Esophagus mucosa (tissue), 1 donor: ENCODE measurements at regions not wholly inside any gene's neighbourhood (a gene's known extent, or its start where the extent isn't known, plus 50 kb on each side); places are given as distances from the start of the nearest gene placed in this dataset.

ENCODE experiments used
- ATAC-seq: fragments of 200-7000 bp; cut with Tn5 transposase; one replicate; pipeline ENCODE4 v1.9.1; 2020
- donor health status: DM: yes; HTN: yes; CAD: no.

GRCh38 chr2:41924709-41925408, 123.0 kb upstream of the PKDCC start:
- ATAC-seq, result peak; percentile 30

- ATAC-seq, result no peak
Observed at GRCh38 chr2:41925712-41926111, 122.1 kb upstream of the PKDCC start.

GRCh38 chr2:41926614-41927580, 120.9 kb upstream of the PKDCC start:
- ATAC-seq, result no peak

- no peak for ATAC-seq
Observed at GRCh38 chr2:41927581-41928264, 120.1 kb upstream of the PKDCC start.

GRCh38 chr2:41928526-41928925, 119.3 kb upstream of the PKDCC start:
- peak; percentile 87 for ATAC-seq

- no peak for ATAC-seq
Observed at GRCh38 chr2:41930807-41931566, 116.8 kb upstream of the PKDCC start.

- no peak for ATAC-seq
Observed at GRCh38 chr2:41932241-41933045, 115.4 kb upstream of the PKDCC start.

- ATAC-seq, result peak; percentile 39
Observed at GRCh38 chr2:41933046-41933420, 114.8 kb upstream of the PKDCC start.

GRCh38 chr2:41933585-41934320, 114.1 kb upstream of the PKDCC start:
- peak; percentile 50 for ATAC-seq

- ATAC-seq, result no peak
Observed at GRCh38 chr2:41934329-41934958, 113.4 kb upstream of the PKDCC start.

- no peak for ATAC-seq
Observed at GRCh38 chr2:41935002-41935401, 112.8 kb upstream of the PKDCC start.

- ATAC-seq, result no peak
Observed at GRCh38 chr2:41935825-41936224, 112.0 kb upstream of the PKDCC start.

GRCh38 chr2:41936771-41937463, 110.9 kb upstream of the PKDCC start:
- ATAC-seq, result no peak

GRCh38 chr2:41937464-41937906, 110.3 kb upstream of the PKDCC start:
- no peak for ATAC-seq

- peak; percentile 43 for ATAC-seq
Observed at GRCh38 chr2:41937921-41938708, 109.7 kb upstream of the PKDCC start.

- ATAC-seq, result no peak
Observed at GRCh38 chr2:41940060-41940744, 107.6 kb upstream of the PKDCC start.

GRCh38 chr2:41940745-41941063, 107.1 kb upstream of the PKDCC start:
- no peak for ATAC-seq

- ATAC-seq, result no peak
Observed at GRCh38 chr2:41941831-41942230, 106.0 kb upstream of the PKDCC start.
